ENCODE measurements at regions not wholly inside any gene's neighbourhood (a gene's known extent, or its start where the extent isn't known, plus 50 kb on each side); places are given as distances from the start of the nearest gene placed in this dataset.

- TF ChIP-seq, protein P1, sequence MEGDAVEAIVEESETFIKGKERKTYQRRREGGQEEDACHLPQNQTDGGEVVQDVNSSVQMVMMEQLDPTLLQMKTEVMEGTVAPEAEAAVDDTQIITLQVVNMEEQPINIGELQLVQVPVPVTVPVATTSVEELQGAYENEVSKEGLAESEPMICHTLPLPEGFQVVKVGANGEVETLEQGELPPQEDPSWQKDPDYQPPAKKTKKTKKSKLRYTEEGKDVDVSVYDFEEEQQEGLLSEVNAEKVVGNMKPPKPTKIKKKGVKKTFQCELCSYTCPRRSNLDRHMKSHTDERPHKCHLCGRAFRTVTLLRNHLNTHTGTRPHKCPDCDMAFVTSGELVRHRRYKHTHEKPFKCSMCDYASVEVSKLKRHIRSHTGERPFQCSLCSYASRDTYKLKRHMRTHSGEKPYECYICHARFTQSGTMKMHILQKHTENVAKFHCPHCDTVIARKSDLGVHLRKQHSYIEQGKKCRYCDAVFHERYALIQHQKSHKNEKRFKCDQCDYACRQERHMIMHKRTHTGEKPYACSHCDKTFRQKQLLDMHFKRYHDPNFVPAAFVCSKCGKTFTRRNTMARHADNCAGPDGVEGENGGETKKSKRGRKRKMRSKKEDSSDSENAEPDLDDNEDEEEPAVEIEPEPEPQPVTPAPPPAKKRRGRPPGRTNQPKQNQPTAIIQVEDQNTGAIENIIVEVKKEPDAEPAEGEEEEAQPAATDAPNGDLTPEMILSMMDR (IDR thresholded peaks at IDR 0.05): no peak
- TF ChIP-seq POLR2A (IDR thresholded peaks at IDR 0.05): no peak
- TF ChIP-seq POLR2AphosphoS5 (IDR thresholded peaks at IDR 0.05; ENCODE audit: insufficient read depth in 1 of 2, low read depth in 1 of 2): no peak
These were observed 157.2 kb downstream of the RNF152 start for GRCh38 chr18:61735564-61736102.

All from vagina (tissue), 2 donors.